Vagina (tissue), 2 donors: ENCODE measurements at regions not wholly inside any gene's neighbourhood (a gene's known extent, or its start where the extent isn't known, plus 50 kb on each side); places are given as distances from the start of the nearest gene placed in this dataset.

Experiments used
- DNase-seq, 2 donors: peaks; one replicate each; pipeline ENCODE4 v3.0.0-alpha.2; 2017; ENCODE audit errors: extremely low spot score in 2 of 2
- H3K27ac ChIP-seq: fragments of 200-600 bp; sonication (generic); one replicate; pipeline ENCODE4 v1.5.1; 2019
- H3K27me3 ChIP-seq: fragments of 200-600 bp; sonication (generic); one replicate; pipeline ENCODE4 v1.5.1; 2019
- H3K36me3 ChIP-seq, 2 donors: fragments of 200-600 bp; sonication (generic); one replicate each; pipeline ENCODE4 v1.5.1; 2017 to 2019
- H3K4me1 ChIP-seq: fragments of 200-600 bp; sonication (generic); one replicate; pipeline ENCODE4 v1.5.1; 2019
- H3K4me3 ChIP-seq, 2 donors: fragments of 200-600 bp; sonication (generic); 1 replicate in 1 of 2; 2 replicates in 1 of 2; pipeline ENCODE4 v1.5.1; 2016 to 2019
- H3K9me3 ChIP-seq: fragments of 200-600 bp; sonication (generic); one replicate; pipeline ENCODE4 v1.5.1; 2019
- POLR2A ChIP-seq, 2 donors: fragments of 450-650 bp; IDR thresholded peaks; one replicate each; pipeline ENCODE4 v1.6.1; 2017; ENCODE audit warnings: antibody characterized with exemption in 2 of 2, mild to moderate bottlenecking in 2 of 2, moderate library complexity in 2 of 2
- POLR2AphosphoS5 ChIP-seq, 2 donors: sonication (generic); formaldehyde crosslinking; IDR thresholded peaks; one replicate each; pipeline ENCODE4 v1.9.0; 2017; ENCODE audit warnings: antibody characterized with exemption in 2 of 2, mild to moderate bottlenecking in 2 of 2, low read depth in 1 of 2; ENCODE audit not compliant: insufficient read depth in 1 of 2
- intact Hi-C: fragments of 100-400 bp; cut with DNase I; formaldehyde crosslinking; loops from one replicate; pipeline ENCODE4 v1.15.1; 2023
- TF ChIP-seq, protein P1 (sequence below), 3 experiments: fragments of 450-650 bp in 2 of 3; fragments of 200-600 bp in 1 of 3; sonication (generic) in 1 of 3; IDR thresholded peaks; one replicate each; pipeline ENCODE4 v1.5.1; 2017 to 2019; ENCODE audit warnings: antibody characterized with exemption in 3 of 3, mild to moderate bottlenecking in 2 of 3, moderate library complexity in 2 of 3

DNA sequence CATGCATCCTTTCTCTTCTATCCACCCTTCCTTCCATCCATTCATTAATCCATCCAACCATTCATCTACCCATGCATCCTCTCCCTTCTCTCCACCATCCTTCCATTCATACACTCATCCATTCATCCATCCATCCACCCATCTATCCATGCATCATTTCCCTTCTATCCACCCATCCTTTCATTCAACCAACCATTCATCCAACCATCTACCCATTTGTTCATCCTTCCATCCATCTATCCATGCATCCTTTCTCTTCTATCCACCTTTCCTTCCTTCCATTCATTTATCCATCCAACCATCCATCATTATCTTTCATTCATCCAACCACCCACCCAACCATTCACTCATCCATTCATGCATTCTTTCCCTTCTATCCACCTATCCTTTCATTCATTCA lies 188.4 kb downstream of the NPHP4 start:
- Histone ChIP-seq H3K4me1 (no peaks in the 10 kb centered on the region), H3K27me3 (no peaks in the 10 kb centered on the region), H3K4me3 (no peak overlapping the region), H3K27ac (no peak overlapping the region), H3K36me3 (no peaks in the 10 kb centered on the region), H3K9me3 (no peaks in the 10 kb centered on the region)
- intact Hi-C loops, result no loop called here
- TF ChIP-seq, protein P1, sequence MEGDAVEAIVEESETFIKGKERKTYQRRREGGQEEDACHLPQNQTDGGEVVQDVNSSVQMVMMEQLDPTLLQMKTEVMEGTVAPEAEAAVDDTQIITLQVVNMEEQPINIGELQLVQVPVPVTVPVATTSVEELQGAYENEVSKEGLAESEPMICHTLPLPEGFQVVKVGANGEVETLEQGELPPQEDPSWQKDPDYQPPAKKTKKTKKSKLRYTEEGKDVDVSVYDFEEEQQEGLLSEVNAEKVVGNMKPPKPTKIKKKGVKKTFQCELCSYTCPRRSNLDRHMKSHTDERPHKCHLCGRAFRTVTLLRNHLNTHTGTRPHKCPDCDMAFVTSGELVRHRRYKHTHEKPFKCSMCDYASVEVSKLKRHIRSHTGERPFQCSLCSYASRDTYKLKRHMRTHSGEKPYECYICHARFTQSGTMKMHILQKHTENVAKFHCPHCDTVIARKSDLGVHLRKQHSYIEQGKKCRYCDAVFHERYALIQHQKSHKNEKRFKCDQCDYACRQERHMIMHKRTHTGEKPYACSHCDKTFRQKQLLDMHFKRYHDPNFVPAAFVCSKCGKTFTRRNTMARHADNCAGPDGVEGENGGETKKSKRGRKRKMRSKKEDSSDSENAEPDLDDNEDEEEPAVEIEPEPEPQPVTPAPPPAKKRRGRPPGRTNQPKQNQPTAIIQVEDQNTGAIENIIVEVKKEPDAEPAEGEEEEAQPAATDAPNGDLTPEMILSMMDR (IDR thresholded peaks at IDR 0.05), result no peak
- TF ChIP-seq POLR2AphosphoS5 (IDR thresholded peaks at IDR 0.05; ENCODE audit: insufficient read depth in 1 of 2, low read depth in 1 of 2), result no peak
- no peak for TF ChIP-seq POLR2A (IDR thresholded peaks at IDR 0.05)
- no peak for DNase-seq

DNA sequence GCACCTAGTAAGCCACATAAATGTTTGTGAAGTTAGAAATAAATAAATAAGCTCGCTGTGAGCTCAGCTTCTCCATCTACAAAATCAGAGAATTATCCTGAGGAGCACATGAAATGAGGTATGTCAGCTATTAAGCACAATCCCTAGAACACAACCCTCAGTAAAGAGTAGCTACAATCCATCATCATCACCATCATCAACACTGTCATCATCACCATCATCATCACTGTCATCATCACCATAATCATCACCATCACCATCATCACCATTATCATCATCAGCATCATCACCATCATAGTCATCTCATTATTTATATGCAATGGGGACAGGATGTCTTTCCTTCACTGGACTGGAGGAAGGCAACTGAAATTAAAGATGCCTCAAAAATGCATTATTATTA lies 189.6 kb downstream of the NPHP4 start:
- no peak for TF ChIP-seq POLR2A (IDR thresholded peaks at IDR 0.05)
- TF ChIP-seq, protein P1 (IDR thresholded peaks at IDR 0.05), result no peak
- TF ChIP-seq POLR2AphosphoS5 (IDR thresholded peaks at IDR 0.05; ENCODE audit: insufficient read depth in 1 of 2, low read depth in 1 of 2), result no peak
- no peaks in the 10 kb centered on the region for H3K4me1 ChIP-seq
- H3K27ac ChIP-seq, result no peak overlapping the region
- DNase-seq, result no peak
- no peaks in the 10 kb centered on the region for H3K27me3 ChIP-seq
- intact Hi-C loops, result no loop called here
- no peaks in the 10 kb centered on the region for H3K9me3 ChIP-seq
- no peaks in the 10 kb centered on the region for H3K36me3 ChIP-seq
- no peak overlapping the region for H3K4me3 ChIP-seq

DNA sequence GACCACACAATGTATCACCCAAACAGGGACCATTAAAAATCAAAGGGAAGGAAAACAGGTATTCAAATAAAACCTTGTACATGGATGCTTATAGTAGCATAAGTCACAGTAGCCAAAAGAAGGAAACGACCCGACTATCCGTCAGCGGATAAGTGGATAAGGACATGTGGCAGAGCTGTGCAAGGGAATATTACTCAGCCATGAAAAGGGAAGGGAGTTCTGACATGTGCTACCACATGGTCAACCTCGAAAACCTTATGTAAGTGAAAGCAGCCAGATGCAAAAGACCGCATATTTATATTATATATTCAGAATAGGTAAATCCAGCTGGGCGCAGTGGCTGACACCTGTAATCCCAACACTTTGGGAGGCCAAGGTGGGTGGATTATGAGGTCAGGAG lies 193.3 kb downstream of the NPHP4 start:
- H3K4me1 ChIP-seq, result no peaks in the 10 kb centered on the region
- H3K27ac ChIP-seq, result no peak overlapping the region
- H3K9me3 ChIP-seq, result no peaks in the 10 kb centered on the region
- intact Hi-C loops, result no loop called here
- no peaks in the 10 kb centered on the region for H3K36me3 ChIP-seq
- TF ChIP-seq, protein P1 (IDR thresholded peaks at IDR 0.05), result no peak
- TF ChIP-seq POLR2AphosphoS5 (IDR thresholded peaks at IDR 0.05; ENCODE audit: insufficient read depth in 1 of 2, low read depth in 1 of 2) (no peak), POLR2A (IDR thresholded peaks at IDR 0.05) (no peak)
- no peak for DNase-seq
- no peak overlapping the region for H3K4me3 ChIP-seq
- no peaks in the 10 kb centered on the region for H3K27me3 ChIP-seq

DNA sequence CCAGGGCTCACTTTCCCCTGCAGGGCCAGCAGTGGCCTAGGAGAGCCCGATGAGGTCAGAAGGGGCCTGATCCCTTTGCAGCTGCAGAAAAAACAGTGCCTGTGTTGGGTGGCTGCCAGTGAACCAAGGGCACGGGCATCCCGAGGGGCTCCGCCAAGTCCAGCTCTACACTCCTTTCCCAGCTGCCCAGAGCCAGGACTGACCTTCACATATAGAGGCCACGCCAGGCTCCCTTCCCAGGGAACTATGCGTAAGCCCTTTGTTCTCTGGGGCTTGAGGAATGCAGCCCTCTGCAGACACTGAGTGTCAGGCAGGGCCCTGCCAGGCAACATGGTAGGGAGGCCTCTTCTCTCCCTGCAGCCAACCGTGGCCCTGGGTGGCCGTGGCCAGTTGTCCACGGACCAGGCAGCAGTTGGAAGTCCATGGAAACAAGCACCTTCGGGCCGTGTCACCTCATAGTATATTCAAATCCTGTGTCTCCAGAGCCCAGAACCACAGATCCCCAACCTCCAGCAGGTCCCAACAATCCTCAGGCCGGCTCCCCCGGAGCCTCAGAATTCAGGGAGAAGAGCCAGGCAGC lies 194.0 kb downstream of the NPHP4 start:
- Histone ChIP-seq H3K27ac (no peak overlapping the region), H3K4me3 (no peak overlapping the region), H3K27me3 (no peaks in the 10 kb centered on the region), H3K9me3 (no peaks in the 10 kb centered on the region), H3K4me1 (no peaks in the 10 kb centered on the region), H3K36me3 (no peaks in the 10 kb centered on the region)
- DNase-seq, result no peak
- intact Hi-C loops, result no loop called here
- no peak for TF ChIP-seq POLR2AphosphoS5 (IDR thresholded peaks at IDR 0.05; ENCODE audit: insufficient read depth in 1 of 2, low read depth in 1 of 2)
- TF ChIP-seq, protein P1 (IDR thresholded peaks at IDR 0.05), result no peak
- TF ChIP-seq POLR2A (IDR thresholded peaks at IDR 0.05), result no peak

DNA sequence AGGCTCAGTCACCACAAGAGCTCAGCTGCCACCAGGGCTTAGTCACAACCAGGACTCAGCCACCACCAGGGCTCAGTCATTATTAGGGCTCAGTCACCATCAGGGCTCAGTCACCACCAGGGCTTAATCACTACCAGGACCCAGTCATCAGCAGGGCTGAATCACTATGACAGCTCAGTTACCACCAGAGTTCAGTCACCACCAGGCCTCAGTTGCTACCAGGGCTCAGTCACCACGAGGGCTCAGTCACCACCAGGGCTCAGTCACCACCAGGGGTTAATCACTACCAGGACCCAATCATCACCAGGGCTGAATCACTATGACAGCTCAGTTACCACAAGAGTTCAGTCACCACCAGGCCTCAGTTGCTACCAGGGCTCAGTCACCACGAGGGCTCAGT lies 196.2 kb downstream of the NPHP4 start:
- DNase-seq, result no peak
- Histone ChIP-seq H3K36me3 (no peaks in the 10 kb centered on the region), H3K4me1 (no peaks in the 10 kb centered on the region), H3K9me3 (no peaks in the 10 kb centered on the region), H3K27me3 (no peaks in the 10 kb centered on the region), H3K27ac (no peak overlapping the region), H3K4me3 (no peak overlapping the region)
- intact Hi-C loops, result no loop called here
- TF ChIP-seq, protein P1 (IDR thresholded peaks at IDR 0.05), result no peak
